Neural crest cell (in vitro differentiated cells): ENCODE measurements at regions not wholly inside any gene's neighbourhood (a gene's known extent, or its start where the extent isn't known, plus 50 kb on each side); places are given as distances from the start of the nearest gene placed in this dataset.
"Not testable (repeated sequence)": the region's sequence is repeated elsewhere in the genome, so short reads cannot be mapped to it uniquely, and the experiment has no call there.

Source experiments
- DNase-seq: peaks from one replicate; pipeline ENCODE4 v3.0.0; 2021; ENCODE audit warnings: low read depth, mixed read lengths, low spot score
- H3K27ac Mint-ChIP-seq: one replicate; pipeline ENCODE4 v1.8.0; 2021; ENCODE audit warnings: mild to moderate bottlenecking, mixed read lengths; ENCODE audit not compliant: unreplicated experiment
- H3K27me3 Mint-ChIP-seq: 2 replicates; pipeline ENCODE4 v1.8.0; 2021; ENCODE audit warnings: low read depth, mild to moderate bottlenecking, mixed read lengths
- H3K36me3 Mint-ChIP-seq: 2 replicates; pipeline ENCODE4 v1.8.0; 2021; ENCODE audit warnings: low read depth, mild to moderate bottlenecking, mixed read lengths
- H3K4me1 Mint-ChIP-seq: 2 replicates; pipeline ENCODE4 v1.8.0; 2021; ENCODE audit warnings: mixed read lengths
- H3K4me3 Mint-ChIP-seq: one replicate; pipeline ENCODE4 v1.8.0; 2021; ENCODE audit warnings: mild to moderate bottlenecking, mixed read lengths
- H3K9me3 Mint-ChIP-seq: 2 replicates; pipeline ENCODE4 v1.8.0; 2021; ENCODE audit warnings: mixed read lengths
- CTCF ChIP-seq: fragments of 200-600 bp; sonication (generic); conservative IDR thresholded peaks from 2 replicates; pipeline ENCODE4 v1.5.0; 2021; ENCODE audit warnings: antibody characterized with exemption, mild to moderate bottlenecking

DNA sequence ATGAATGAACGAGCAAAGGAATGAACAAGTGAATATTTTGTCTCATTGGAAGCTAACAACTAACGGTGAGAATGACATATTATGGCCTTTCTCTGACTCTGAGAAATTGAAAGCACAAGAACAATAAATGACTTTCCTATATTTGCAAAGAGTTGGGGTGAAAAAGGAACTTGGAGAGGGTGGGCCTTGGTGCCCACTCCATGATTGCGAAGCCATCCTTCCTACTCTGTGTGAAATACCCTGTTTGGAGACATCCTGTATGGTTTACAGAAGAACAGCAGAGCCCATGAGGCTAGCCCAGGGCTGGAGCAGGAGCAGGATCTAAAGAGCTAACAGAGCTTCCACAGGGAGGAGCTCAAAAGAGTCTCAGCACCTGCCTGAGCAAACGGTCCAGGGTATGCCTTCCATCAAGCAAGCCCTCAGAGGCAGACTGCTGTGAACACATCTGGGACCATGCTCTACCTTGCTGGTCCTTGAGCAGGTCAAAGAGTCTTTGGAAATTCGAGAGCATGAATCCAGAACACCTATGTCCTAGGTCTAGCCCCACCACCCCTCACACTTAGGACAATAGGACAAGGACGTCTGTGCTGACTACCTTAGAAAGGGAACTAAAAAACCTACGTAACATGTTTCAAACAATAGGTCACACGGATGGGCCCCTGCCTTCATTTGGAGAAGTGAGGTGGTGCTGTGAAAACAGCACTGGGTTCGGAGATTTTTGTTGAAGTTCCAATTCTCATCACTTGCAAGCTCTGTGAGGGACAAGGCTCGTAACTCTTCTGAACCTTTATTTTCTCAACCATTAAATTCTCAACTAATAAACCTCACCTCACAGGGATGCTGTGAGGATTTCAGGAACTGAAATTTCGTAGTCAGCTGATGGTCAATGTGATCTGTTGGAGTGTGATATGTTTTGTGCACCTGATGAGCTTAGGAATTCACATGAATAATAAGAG, 377.4 kb downstream of the RRAGC start:
- Mint-ChIP-seq H3K9me3 (peaks cover 8% of the 10 kb centered on the region), H3K4me3 (no peak overlapping the region), H3K4me1 (peaks cover 46% of the 10 kb centered on the region), H3K27me3 (no peaks in the 10 kb centered on the region), H3K27ac (no peak overlapping the region), H3K36me3 (peaks cover 8% of the 10 kb centered on the region)
- TF ChIP-seq CTCF: no peak
- no peak for DNase-seq

- H3K9me3 Mint-ChIP-seq, H3K36me3 Mint-ChIP-seq, DNase-seq, H3K27me3 Mint-ChIP-seq, H3K27ac Mint-ChIP-seq, H3K4me3 Mint-ChIP-seq: not testable (repeated sequence)
- H3K4me1 Mint-ChIP-seq: peaks cover 45% of the 10 kb centered on the region
Observed at GRCh38 chr1:38479662-38480061, 379.9 kb downstream of the RRAGC start.

DNA sequence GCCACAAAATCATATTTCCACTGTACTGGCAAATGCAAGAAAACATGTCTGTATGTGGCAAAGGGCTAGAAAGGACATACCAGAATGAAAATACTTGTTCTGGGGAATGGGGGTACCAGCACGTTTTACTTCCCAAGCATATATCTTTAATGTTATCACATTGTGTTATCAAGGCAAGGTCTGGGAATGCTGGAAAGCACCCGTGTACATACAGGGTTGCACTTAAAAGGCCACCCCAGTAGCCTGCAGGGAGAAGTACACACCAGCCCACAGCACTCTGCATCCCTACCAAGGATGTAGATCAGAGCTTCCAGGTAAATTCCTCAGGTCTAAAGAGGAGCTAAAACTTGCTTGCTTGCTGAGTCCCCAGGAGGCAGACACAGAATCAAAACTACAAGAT, 381.8 kb downstream of the RRAGC start:
- Mint-ChIP-seq H3K4me3 (no peak overlapping the region), H3K36me3 (peaks cover 8% of the 10 kb centered on the region), H3K27me3 (no peaks in the 10 kb centered on the region), H3K27ac (no peak overlapping the region), H3K9me3 (peaks cover 8% of the 10 kb centered on the region), H3K4me1 (peaks cover 43% of the 10 kb centered on the region)
- DNase-seq: no peak
- TF ChIP-seq CTCF: no peak

DNA sequence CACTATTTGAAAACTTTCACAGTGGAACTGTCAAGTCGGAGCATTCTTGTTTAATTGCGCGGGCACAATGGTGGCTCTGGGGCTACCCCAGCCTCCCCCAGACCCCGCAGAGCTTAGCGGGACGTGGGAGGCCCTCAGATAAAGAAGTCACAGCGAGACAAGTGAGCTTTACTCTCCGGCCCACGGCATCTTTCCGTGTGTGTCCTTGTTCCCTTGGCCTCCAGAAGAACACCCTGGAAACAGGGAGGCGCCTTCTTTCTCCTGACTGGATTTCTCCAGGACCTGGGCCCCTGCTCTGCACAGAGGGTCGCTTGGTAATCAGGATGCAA, 382.8 kb downstream of the RRAGC start:
- Mint-ChIP-seq H3K4me1 (peaks cover 43% of the 10 kb centered on the region), H3K36me3 (peaks cover 8% of the 10 kb centered on the region), H3K9me3 (peaks cover 8% of the 10 kb centered on the region), H3K27ac (peak overlapping the region; percentile 92), H3K4me3 (peak overlapping the region; percentile 77), H3K27me3 (no peaks in the 10 kb centered on the region)
- no peak for TF ChIP-seq CTCF
- no peak for DNase-seq

GRCh38 chr1:38476111-38476849, 383.3 kb downstream of the RRAGC start:
- Mint-ChIP-seq H3K4me3 (peak overlapping the region; percentile 77), H3K4me1 (peaks cover 38% of the 10 kb centered on the region), H3K27me3 (no peaks in the 10 kb centered on the region), H3K27ac (peak overlapping the region; percentile 92), H3K36me3 (peaks cover 8% of the 10 kb centered on the region), H3K9me3 (peaks cover 8% of the 10 kb centered on the region)
- no peak for DNase-seq
- no peak for TF ChIP-seq CTCF

DNA sequence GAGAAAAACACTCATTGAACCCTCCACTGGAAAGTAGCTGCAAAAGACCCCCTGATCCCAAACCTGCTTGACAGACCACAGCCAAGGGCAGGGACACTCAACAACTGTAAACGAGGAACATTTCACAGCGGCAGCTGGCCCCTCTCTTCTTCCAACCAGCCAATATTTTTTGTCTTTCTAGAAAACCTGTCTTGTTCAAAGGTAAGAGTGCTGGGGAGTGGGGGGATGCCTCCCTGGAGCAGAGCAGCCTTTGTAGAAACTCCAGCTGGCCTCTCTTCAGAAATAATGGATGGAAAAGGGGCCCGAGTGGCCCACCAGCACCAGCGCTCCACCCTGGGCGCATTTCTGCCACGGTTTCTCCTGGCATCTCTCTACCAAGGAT, 384.0 kb downstream of the RRAGC start:
- Mint-ChIP-seq H3K36me3 (peaks cover 8% of the 10 kb centered on the region), H3K9me3 (peaks cover 8% of the 10 kb centered on the region), H3K4me3 (peak overlapping the region; percentile 58), H3K27ac (peak overlapping the region; percentile 77), H3K27me3 (no peaks in the 10 kb centered on the region), H3K4me1 (peaks cover 38% of the 10 kb centered on the region)
- DNase-seq: no peak
- TF ChIP-seq CTCF: no peak
